Kidney epithelial cell (primary cell): ENCODE measurements at regions not wholly inside any gene's neighbourhood (a gene's known extent, or its start where the extent isn't known, plus 50 kb on each side); places are given as distances from the start of the nearest gene placed in this dataset.
"Not testable (repeated sequence)": the region's sequence is repeated elsewhere in the genome, so short reads cannot be mapped to it uniquely, and the experiment has no call there.

ENCODE experiments used
- DNase-seq: peaks from one replicate; pipeline ENCODE4 v3.0.0-alpha.2; 2010; ENCODE audit warnings: low read depth
- H3K27me3 ChIP-seq: 2 replicates; pipeline ENCODE4 v1.6.0; 2011; ENCODE audit warnings: low read length; ENCODE audit not compliant: control insufficient read depth, insufficient read depth
- H3K36me3 ChIP-seq: 2 replicates; pipeline ENCODE4 v1.5.1; 2011; ENCODE audit warnings: low read length; ENCODE audit not compliant: control insufficient read depth, insufficient read depth
- H3K4me3 ChIP-seq: 2 replicates; pipeline ENCODE4 v1.5.1; 2011; ENCODE audit warnings: low read depth, mild to moderate bottlenecking, control low read depth, low read length
- CTCF ChIP-seq: IDR thresholded peaks from 2 replicates; pipeline ENCODE4 v1.5.1; 2011; ENCODE audit warnings: mild to moderate bottlenecking, moderate library complexity, low read length, control low read depth, inconsistent platforms; ENCODE audit not compliant: insufficient read depth, poor library complexity, severe bottlenecking

GRCh38 chr20:23141450-23142161 is 55.5 kb upstream of the CD93 start:
- no peak for TF ChIP-seq CTCF
- Histone ChIP-seq H3K36me3 (no peaks in the 10 kb centered on the region), H3K4me3 (no peak overlapping the region), H3K27me3 (no peaks in the 10 kb centered on the region)
- DNase-seq, result no peak

GRCh38 chr20:23140991-23141390 is 54.9 kb upstream of the CD93 start:
- H3K27me3 ChIP-seq, result no peaks in the 10 kb centered on the region
- no peaks in the 10 kb centered on the region for H3K36me3 ChIP-seq
- no peak overlapping the region for H3K4me3 ChIP-seq
- no peak for TF ChIP-seq CTCF
- no peak for DNase-seq

GRCh38 chr20:23139984-23140383 is 53.9 kb upstream of the CD93 start:
- not testable (repeated sequence) for H3K27me3 ChIP-seq, H3K4me3 ChIP-seq, DNase-seq, H3K36me3 ChIP-seq

GRCh38 chr20:23139524-23139923 is 53.4 kb upstream of the CD93 start:
- no peak for DNase-seq
- H3K4me3 ChIP-seq, result no peak overlapping the region
- H3K36me3 ChIP-seq, result no peaks in the 10 kb centered on the region
- H3K27me3 ChIP-seq, result no peaks in the 10 kb centered on the region
- TF ChIP-seq CTCF, result no peak

- H3K27me3 ChIP-seq, result no peaks in the 10 kb centered on the region
- no peaks in the 10 kb centered on the region for H3K36me3 ChIP-seq
- no peak for DNase-seq
- TF ChIP-seq CTCF, result no peak
- H3K4me3 ChIP-seq, result no peak overlapping the region
Observed at GRCh38 chr20:23138682-23139081, 52.6 kb upstream of the CD93 start.

- Histone ChIP-seq H3K4me3 (no peak overlapping the region), H3K27me3 (no peaks in the 10 kb centered on the region), H3K36me3 (no peaks in the 10 kb centered on the region)
- no peak for TF ChIP-seq CTCF
- no peak for DNase-seq
Observed at GRCh38 chr20:23138226-23138625, 52.1 kb upstream of the CD93 start.
